Panc1 (cell line): ENCODE measurements at regions not wholly inside any gene's neighbourhood (a gene's known extent, or its start where the extent isn't known, plus 50 kb on each side); places are given as distances from the start of the nearest gene placed in this dataset.

Experiments used
- ATAC-seq: fragments of 200-7000 bp; cut with Tn5 transposase; 2 replicates; pipeline ENCODE4 v1.9.1; 2020; ENCODE audit warnings: mild to moderate bottlenecking, moderate library complexity
- BruUV-seq: library from RNA; stranded (reverse); fragments of 400-500 nt; replicated peaks from 2 replicates; lab custom pipeline; 2021; lab: Mats Ljungman, UMichigan
- CTCF ChIA-PET: fragments of 300-600 bp; sonication (Branson Sonifier 250); formaldehyde crosslinking; loops from one replicate; lab custom pipeline; 2022; ENCODE audit warnings: antibody characterized with exemption; lab: Charles Lee
- POLR2A ChIA-PET: fragments of 300-600 bp; sonication (Branson Sonifier 250); formaldehyde crosslinking; loops from one replicate; lab custom pipeline; 2022; ENCODE audit warnings: antibody characterized with exemption; lab: Charles Lee
- DNase-seq: peaks from one replicate; pipeline ENCODE4 v3.0.0-alpha.2; 2010; ENCODE audit warnings: low read depth, low spot score
- H3K27ac ChIP-seq: 2 replicates; pipeline ENCODE4 v1.5.1; 2011; ENCODE audit warnings: mild to moderate bottlenecking, low read length, inconsistent platforms
- H3K27me3 ChIP-seq: fragments of 200-500 bp; sonication (Bioruptor generic); 2 replicates; pipeline ENCODE4 v1.6.0; 2014; ENCODE audit warnings: low read length, inconsistent platforms; ENCODE audit not compliant: control insufficient read depth, insufficient read depth
- H3K36me3 ChIP-seq: fragments of 200-500 bp; sonication (Bioruptor generic); 2 replicates; pipeline ENCODE4 v1.5.1; 2014; ENCODE audit warnings: inconsistent platforms, mild to moderate bottlenecking, low read length, moderate library complexity; ENCODE audit not compliant: control insufficient read depth, insufficient read depth
- H3K4me1 ChIP-seq: 2 replicates; pipeline ENCODE4 v1.5.1; 2011; ENCODE audit warnings: inconsistent platforms, mild to moderate bottlenecking, low read length, moderate library complexity; ENCODE audit not compliant: control insufficient read depth, insufficient read depth
- H3K4me3 ChIP-seq, 2 experiments: 2 replicates each; pipeline ENCODE4 v1.5.1; 2011 to 2012; ENCODE audit warnings: low read depth in 2 of 2, low read length in 2 of 2, mild to moderate bottlenecking in 2 of 2, inconsistent platforms in 1 of 2, moderate library complexity in 1 of 2
- H3K9me3 ChIP-seq: fragments of 200-500 bp; sonication (Bioruptor generic); 2 replicates; pipeline ENCODE4 v1.5.1; 2014; ENCODE audit warnings: low read depth, mild to moderate bottlenecking, inconsistent platforms, low read length, moderate library complexity; ENCODE audit not compliant: control insufficient read depth, insufficient read depth
- POLR2AphosphoS5 ChIP-seq: IDR thresholded peaks from 2 replicates; pipeline ENCODE4 v1.6.1; 2012; ENCODE audit warnings: mild to moderate bottlenecking, low read depth, low read length, moderate library complexity
- SIN3A ChIP-seq: IDR thresholded peaks from 2 replicates; pipeline ENCODE4 v1.6.1; 2012; ENCODE audit warnings: low read depth, mild to moderate bottlenecking, low read length, moderate library complexity, borderline replicate concordance; ENCODE audit not compliant: insufficient read depth
- TCF7L2 ChIP-seq: IDR thresholded peaks from 2 replicates; pipeline ENCODE4 v1.6.1; 2011; ENCODE audit warnings: mild to moderate bottlenecking, low read depth, low read length, inconsistent platforms
- in situ Hi-C: cut with HindIII; loops from 2 replicates; pipeline ENCODE4 v1.10.0; 2016; ENCODE audit warnings: low sequenced_read_pairs, low pct_unique_long_range_greater_than_20kb
- intact Hi-C: fragments of 100-400 bp; cut with micrococcal nuclease; formaldehyde crosslinking; loops from one replicate; pipeline ENCODE4 v1.10.0; 2022; ENCODE audit not compliant: unreplicated experiment
- TF ChIP-seq, protein P1 (sequence below): fragments of 450-650 bp; IDR thresholded peaks from 2 replicates; pipeline ENCODE4 v1.5.1; 2017; ENCODE audit warnings: mild to moderate bottlenecking
- TF ChIP-seq, protein P2 (sequence below), 2 experiments: IDR thresholded peaks; 2 replicates each; pipeline ENCODE4 v1.6.1; 2011 to 2012; ENCODE audit warnings: low read depth in 2 of 2, control low read depth in 1 of 2, low read length in 1 of 2, mild to moderate bottlenecking in 1 of 2, moderate library complexity in 1 of 2; ENCODE audit not compliant: insufficient read depth in 1 of 2

DNA sequence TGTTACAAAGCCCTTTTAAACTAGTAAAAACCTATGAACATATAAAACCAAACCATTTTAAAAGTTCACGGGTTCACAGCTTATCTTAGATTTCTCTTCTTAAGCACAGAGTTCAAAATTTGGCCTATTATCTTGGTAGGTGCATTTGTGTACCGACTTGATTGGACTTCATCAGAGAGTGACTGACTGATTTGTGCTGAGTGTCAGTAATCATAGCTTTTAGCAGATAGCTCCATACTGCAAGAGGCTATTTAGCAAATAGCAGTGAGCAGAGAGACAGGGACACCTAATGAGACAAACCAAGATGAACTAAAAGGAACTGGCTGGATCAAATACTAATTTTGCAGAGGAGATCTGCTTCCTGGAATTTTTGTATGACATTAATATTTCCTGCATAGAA lies 274.5 kb downstream of the PRR16 start:
- ChIA-PET CTCF (no interaction called here), POLR2A (no interaction called here)
- H3K9me3 ChIP-seq, result no peaks in the 10 kb centered on the region
- H3K4me3 ChIP-seq, result no peak overlapping the region
- intact Hi-C loops (no loop called here), in situ Hi-C loops (no loop called here)
- DNase-seq (no peak), ATAC-seq (no peak)
- TF ChIP-seq SIN3A, result no peak
- TF ChIP-seq, protein P1, sequence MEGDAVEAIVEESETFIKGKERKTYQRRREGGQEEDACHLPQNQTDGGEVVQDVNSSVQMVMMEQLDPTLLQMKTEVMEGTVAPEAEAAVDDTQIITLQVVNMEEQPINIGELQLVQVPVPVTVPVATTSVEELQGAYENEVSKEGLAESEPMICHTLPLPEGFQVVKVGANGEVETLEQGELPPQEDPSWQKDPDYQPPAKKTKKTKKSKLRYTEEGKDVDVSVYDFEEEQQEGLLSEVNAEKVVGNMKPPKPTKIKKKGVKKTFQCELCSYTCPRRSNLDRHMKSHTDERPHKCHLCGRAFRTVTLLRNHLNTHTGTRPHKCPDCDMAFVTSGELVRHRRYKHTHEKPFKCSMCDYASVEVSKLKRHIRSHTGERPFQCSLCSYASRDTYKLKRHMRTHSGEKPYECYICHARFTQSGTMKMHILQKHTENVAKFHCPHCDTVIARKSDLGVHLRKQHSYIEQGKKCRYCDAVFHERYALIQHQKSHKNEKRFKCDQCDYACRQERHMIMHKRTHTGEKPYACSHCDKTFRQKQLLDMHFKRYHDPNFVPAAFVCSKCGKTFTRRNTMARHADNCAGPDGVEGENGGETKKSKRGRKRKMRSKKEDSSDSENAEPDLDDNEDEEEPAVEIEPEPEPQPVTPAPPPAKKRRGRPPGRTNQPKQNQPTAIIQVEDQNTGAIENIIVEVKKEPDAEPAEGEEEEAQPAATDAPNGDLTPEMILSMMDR, result no peak
- TF ChIP-seq TCF7L2, result no peak
- TF ChIP-seq, protein P2, sequence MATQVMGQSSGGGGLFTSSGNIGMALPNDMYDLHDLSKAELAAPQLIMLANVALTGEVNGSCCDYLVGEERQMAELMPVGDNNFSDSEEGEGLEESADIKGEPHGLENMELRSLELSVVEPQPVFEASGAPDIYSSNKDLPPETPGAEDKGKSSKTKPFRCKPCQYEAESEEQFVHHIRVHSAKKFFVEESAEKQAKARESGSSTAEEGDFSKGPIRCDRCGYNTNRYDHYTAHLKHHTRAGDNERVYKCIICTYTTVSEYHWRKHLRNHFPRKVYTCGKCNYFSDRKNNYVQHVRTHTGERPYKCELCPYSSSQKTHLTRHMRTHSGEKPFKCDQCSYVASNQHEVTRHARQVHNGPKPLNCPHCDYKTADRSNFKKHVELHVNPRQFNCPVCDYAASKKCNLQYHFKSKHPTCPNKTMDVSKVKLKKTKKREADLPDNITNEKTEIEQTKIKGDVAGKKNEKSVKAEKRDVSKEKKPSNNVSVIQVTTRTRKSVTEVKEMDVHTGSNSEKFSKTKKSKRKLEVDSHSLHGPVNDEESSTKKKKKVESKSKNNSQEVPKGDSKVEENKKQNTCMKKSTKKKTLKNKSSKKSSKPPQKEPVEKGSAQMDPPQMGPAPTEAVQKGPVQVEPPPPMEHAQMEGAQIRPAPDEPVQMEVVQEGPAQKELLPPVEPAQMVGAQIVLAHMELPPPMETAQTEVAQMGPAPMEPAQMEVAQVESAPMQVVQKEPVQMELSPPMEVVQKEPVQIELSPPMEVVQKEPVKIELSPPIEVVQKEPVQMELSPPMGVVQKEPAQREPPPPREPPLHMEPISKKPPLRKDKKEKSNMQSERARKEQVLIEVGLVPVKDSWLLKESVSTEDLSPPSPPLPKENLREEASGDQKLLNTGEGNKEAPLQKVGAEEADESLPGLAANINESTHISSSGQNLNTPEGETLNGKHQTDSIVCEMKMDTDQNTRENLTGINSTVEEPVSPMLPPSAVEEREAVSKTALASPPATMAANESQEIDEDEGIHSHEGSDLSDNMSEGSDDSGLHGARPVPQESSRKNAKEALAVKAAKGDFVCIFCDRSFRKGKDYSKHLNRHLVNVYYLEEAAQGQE (IDR thresholded peaks at IDR 0.05; ENCODE audit: insufficient read depth in 1 of 2, low read depth in 2 of 2, low read length in 1 of 2), result no peak
- TF ChIP-seq POLR2AphosphoS5, result no peak
- H3K27ac ChIP-seq, result no peak overlapping the region
- no peaks in the 10 kb centered on the region for H3K36me3 ChIP-seq
- no TSS peak for BruUV-seq
- H3K4me1 ChIP-seq, result no peaks in the 10 kb centered on the region
- no peaks in the 10 kb centered on the region for H3K27me3 ChIP-seq

DNA sequence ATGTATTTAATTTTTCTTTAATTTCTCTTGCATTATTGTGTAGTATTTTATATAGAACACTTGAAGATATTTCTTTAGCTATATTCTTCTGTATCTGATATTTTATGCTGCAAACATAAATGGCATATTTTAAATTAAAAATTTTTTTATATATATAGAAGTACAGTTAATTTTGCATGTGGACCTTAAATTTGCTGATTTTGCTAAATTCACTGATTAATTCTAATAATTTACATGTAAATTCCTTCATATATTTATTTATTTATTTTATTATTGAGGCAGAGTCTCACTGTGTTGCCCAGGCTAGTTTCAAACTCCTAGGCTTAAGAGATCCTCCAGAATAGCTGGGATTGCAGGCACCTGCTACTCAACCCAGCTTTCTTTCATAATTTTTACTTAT lies 276.9 kb downstream of the PRR16 start:
- intact Hi-C loops, result no loop called here

More for the DNA sequence above, 276.9 kb downstream of the PRR16 start:
- ChIA-PET CTCF (no interaction called here), POLR2A (no interaction called here)
- TF ChIP-seq, protein P1, result no peak
- TF ChIP-seq, protein P2 (IDR thresholded peaks at IDR 0.05; ENCODE audit: insufficient read depth in 1 of 2, low read depth in 2 of 2, low read length in 1 of 2), result no peak
- Histone ChIP-seq H3K27ac (no peak overlapping the region), H3K36me3 (no peaks in the 10 kb centered on the region), H3K27me3 (no peaks in the 10 kb centered on the region), H3K4me1 (no peaks in the 10 kb centered on the region), H3K9me3 (no peaks in the 10 kb centered on the region), H3K4me3 (no peak overlapping the region)
- DNase-seq (no peak), ATAC-seq (no peak)
- BruUV-seq, result no TSS peak
- in situ Hi-C loops, result no loop called here
